Ishikawa (cell line): ENCODE measurements at regions not wholly inside any gene's neighbourhood (a gene's known extent, or its start where the extent isn't known, plus 50 kb on each side); places are given as distances from the start of the nearest gene placed in this dataset.

Source experiments
- CEBPB ChIP-seq: IDR thresholded peaks from 2 replicates; pipeline ENCODE4 v1.6.1; 2012
- CREB1 ChIP-seq: IDR thresholded peaks from 2 replicates; pipeline ENCODE4 v1.6.1; 2012; ENCODE audit warnings: low read depth
- EGR1 ChIP-seq: IDR thresholded peaks from 2 replicates; pipeline ENCODE4 v1.6.1; 2012
- EP300 ChIP-seq: IDR thresholded peaks from 2 replicates; pipeline ENCODE4 v1.6.1; 2012; ENCODE audit warnings: borderline replicate concordance
- FOXM1 ChIP-seq: IDR thresholded peaks from 2 replicates; pipeline ENCODE4 v1.6.1; 2012; ENCODE audit warnings: low read depth, borderline replicate concordance
- MAX ChIP-seq: IDR thresholded peaks from 2 replicates; pipeline ENCODE4 v1.6.1; 2012
- NFIC ChIP-seq: IDR thresholded peaks from 2 replicates; pipeline ENCODE4 v1.6.1; 2012
- RAD21 ChIP-seq: IDR thresholded peaks from 2 replicates; pipeline ENCODE4 v1.6.1; 2012; ENCODE audit warnings: low read depth
- REST ChIP-seq: IDR thresholded peaks from 2 replicates; pipeline ENCODE4 v1.6.1; 2012; ENCODE audit warnings: low read depth, mild to moderate bottlenecking
- TAF1 ChIP-seq: IDR thresholded peaks from 2 replicates; pipeline ENCODE4 v1.6.1; 2012; ENCODE audit warnings: low read depth, mild to moderate bottlenecking
- TCF12 ChIP-seq: IDR thresholded peaks from 2 replicates; pipeline ENCODE4 v1.6.1; 2012; ENCODE audit warnings: low read depth
- TEAD4 ChIP-seq: IDR thresholded peaks from 2 replicates; pipeline ENCODE4 v1.6.1; 2012
- USF1 ChIP-seq: IDR thresholded peaks from 2 replicates; pipeline ENCODE4 v1.6.1; 2012
- YY1 ChIP-seq: IDR thresholded peaks from 2 replicates; pipeline ENCODE4 v1.6.1; 2012; ENCODE audit warnings: low read depth
- ZBTB7A ChIP-seq: IDR thresholded peaks from 2 replicates; pipeline ENCODE4 v1.6.1; 2012; ENCODE audit warnings: low read depth

GRCh38 chr12:123065676-123066383, 85.1 kb downstream of the PITPNM2 start:
- TF ChIP-seq EP300: no peak
- TF ChIP-seq CREB1: no peak
- no peak for TF ChIP-seq FOXM1
- TF ChIP-seq USF1: no peak
- TF ChIP-seq TEAD4: no peak
- TF ChIP-seq CEBPB: no peak
- TF ChIP-seq YY1: no peak
- no peak for TF ChIP-seq TAF1
- no peak for TF ChIP-seq RAD21
- no peak for TF ChIP-seq EGR1
- TF ChIP-seq TCF12: no peak
- no peak for TF ChIP-seq MAX
- no peak for TF ChIP-seq NFIC
- TF ChIP-seq ZBTB7A: no peak
- no peak for TF ChIP-seq REST

GRCh38 chr12:123064885-123065619, 84.6 kb downstream of the ARL6IP4 start:
- TF ChIP-seq TAF1 (no peak), NFIC (no peak), MAX (no peak), EP300 (no peak), RAD21 (no peak), TEAD4 (no peak), ZBTB7A (no peak)

- TF ChIP-seq EP300 (no peak), ZBTB7A (no peak), EGR1 (no peak), TCF12 (no peak), TAF1 (no peak), USF1 (no peak), REST (no peak), MAX (no peak), CREB1 (no peak), NFIC (no peak), YY1 (no peak), RAD21 (no peak), CEBPB (no peak)
Measured at GRCh38 chr12:123064366-123064765, 83.9 kb downstream of the ARL6IP4 start.

- no peak for TF ChIP-seq YY1
- TF ChIP-seq RAD21: no peak
- no peak for TF ChIP-seq TAF1
- TF ChIP-seq EP300: no peak
Measured at GRCh38 chr12:123063535-123063934, 83.1 kb downstream of the ARL6IP4 start.

- TF ChIP-seq CEBPB: no peak
- TF ChIP-seq YY1: no peak
- no peak for TF ChIP-seq TAF1
- TF ChIP-seq FOXM1: no peak
- TF ChIP-seq ZBTB7A: no peak
- TF ChIP-seq EP300: no peak
- no peak for TF ChIP-seq REST
- no peak for TF ChIP-seq RAD21
Measured at GRCh38 chr12:123062681-123063486, 82.4 kb downstream of the ARL6IP4 start.
